ENCODE measurements at regions not wholly inside any gene's neighbourhood (a gene's known extent, or its start where the extent isn't known, plus 50 kb on each side); places are given as distances from the start of the nearest gene placed in this dataset.

GRCh38 chr3:35336601-35337000 is 302.7 kb upstream of the ARPP21 start:
- ChIA-PET CTCF (no interaction called here), POLR2A (ENCODE audit: unreplicated experiment) (no interaction called here)
- H3F3A ChIP-seq (ENCODE audit: insufficient read depth, low read depth), result no peaks in the 10 kb centered on the region
- no TSS peak for BruUV-seq (replicated peaks)
- H3K9me3 ChIP-seq (ENCODE audit: insufficient read depth, low read depth), result no peaks in the 10 kb centered on the region
- intact Hi-C loops (cut with micrococcal nuclease; ENCODE audit: unreplicated experiment), result no loop called here
- DNase-seq, result no peak
- no peaks in the 10 kb centered on the region for H3K9me2 ChIP-seq (ENCODE audit: insufficient read depth)
- H3K4me2 ChIP-seq, result no peak overlapping the region
- H4K20me1 ChIP-seq (ENCODE audit: insufficient read depth), result no peaks in the 10 kb centered on the region
- no peaks in the 10 kb centered on the region for H3K27me3 ChIP-seq (ENCODE audit: insufficient read depth, low read depth)
- no peak overlapping the region for H3K4me3 ChIP-seq
- H3K4me1 ChIP-seq (replicated peaks; ENCODE audit: insufficient read depth), result no peaks in the 10 kb centered on the region
- no peak for TF ChIP-seq EZH2 (IDR thresholded peaks at IDR 0.05; ENCODE audit: low read depth)
- no peak for TF ChIP-seq CTCF (conservative IDR thresholded peaks at IDR 0.05)
- H3K27ac ChIP-seq, result no peak overlapping the region
- H3K79me2 ChIP-seq (ENCODE audit: low read depth), result no peaks in the 10 kb centered on the region
- no peaks in the 10 kb centered on the region for H3K36me3 ChIP-seq (ENCODE audit: low read depth)
- H2AFZ ChIP-seq, result no peak overlapping the region

DNA sequence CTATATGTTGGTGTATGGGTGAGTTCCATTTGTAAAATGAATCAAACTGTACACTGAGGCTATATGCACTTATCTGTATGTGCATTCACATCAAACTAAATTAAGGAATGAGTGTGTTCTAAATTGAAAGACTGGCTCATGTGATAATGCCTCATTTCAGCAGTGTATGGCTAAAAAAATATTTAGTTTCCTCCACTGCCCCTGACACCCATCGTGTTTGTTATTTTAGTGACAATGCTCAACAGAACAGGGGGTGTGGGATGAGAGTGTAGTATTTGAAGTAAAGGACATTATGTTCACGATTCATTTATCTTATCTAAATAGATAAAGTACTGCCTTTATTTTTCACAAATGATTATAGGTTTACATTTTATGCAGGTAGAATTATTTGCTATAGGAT is 301.1 kb upstream of the ARPP21 start:
- Histone ChIP-seq H3K27ac (no peak overlapping the region), H3K9me2 (ENCODE audit: insufficient read depth) (no peaks in the 10 kb centered on the region), H3K4me2 (no peak overlapping the region), H3K4me3 (no peak overlapping the region), H3K27me3 (ENCODE audit: insufficient read depth, low read depth) (no peaks in the 10 kb centered on the region), H3K9me3 (ENCODE audit: insufficient read depth, low read depth) (no peaks in the 10 kb centered on the region), H3K36me3 (ENCODE audit: low read depth) (no peaks in the 10 kb centered on the region), H3K4me1 (replicated peaks; ENCODE audit: insufficient read depth) (no peaks in the 10 kb centered on the region), H3F3A (ENCODE audit: insufficient read depth, low read depth) (no peaks in the 10 kb centered on the region), H2AFZ (no peak overlapping the region), H3K79me2 (ENCODE audit: low read depth) (no peaks in the 10 kb centered on the region), H4K20me1 (ENCODE audit: insufficient read depth) (no peaks in the 10 kb centered on the region)
- intact Hi-C loops (cut with micrococcal nuclease; ENCODE audit: unreplicated experiment), result no loop called here
- TF ChIP-seq CTCF (conservative IDR thresholded peaks at IDR 0.05), result no peak
- TF ChIP-seq EZH2 (IDR thresholded peaks at IDR 0.05; ENCODE audit: low read depth), result no peak
- DNase-seq, result no peak
- POLR2A ChIA-PET (ENCODE audit: unreplicated experiment), result no interaction called here
- CTCF ChIA-PET, result no interaction called here
- no TSS peak for BruUV-seq (replicated peaks)

DNA sequence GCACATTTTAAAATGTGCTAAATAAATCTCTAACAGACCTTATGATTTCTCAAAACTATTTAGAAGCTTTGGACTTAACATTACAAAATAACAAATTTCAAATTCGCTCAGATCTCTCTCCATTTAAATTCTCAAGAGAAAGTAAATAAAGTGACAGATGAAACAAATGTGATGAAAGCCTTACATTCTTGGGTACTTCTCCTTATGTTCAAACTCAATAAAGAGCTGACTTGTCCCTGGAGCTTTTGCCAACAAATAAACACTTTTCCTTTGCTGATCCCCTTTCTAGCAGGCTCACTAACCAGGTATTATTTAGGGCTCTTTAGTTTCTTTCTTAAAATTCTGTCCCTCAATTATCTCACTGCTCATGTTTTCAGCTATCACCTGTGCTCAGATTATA is 259.1 kb upstream of the ARPP21 start:
- ChIA-PET CTCF (no interaction called here), POLR2A (ENCODE audit: unreplicated experiment) (no interaction called here)
- H3K79me2 ChIP-seq (ENCODE audit: low read depth), result no peaks in the 10 kb centered on the region
- no peak overlapping the region for H3K27ac ChIP-seq
- intact Hi-C loops (cut with micrococcal nuclease; ENCODE audit: unreplicated experiment), result no loop called here
- no peaks in the 10 kb centered on the region for H3K27me3 ChIP-seq (ENCODE audit: insufficient read depth, low read depth)
- H2AFZ ChIP-seq, result no peak overlapping the region
- no peaks in the 10 kb centered on the region for H3K4me1 ChIP-seq (replicated peaks; ENCODE audit: insufficient read depth)
- no peaks in the 10 kb centered on the region for H3K9me3 ChIP-seq (ENCODE audit: insufficient read depth, low read depth)
- TF ChIP-seq EZH2 (IDR thresholded peaks at IDR 0.05; ENCODE audit: low read depth), result no peak
- no peak for TF ChIP-seq CTCF (conservative IDR thresholded peaks at IDR 0.05)
- H3K9me2 ChIP-seq (ENCODE audit: insufficient read depth), result no peaks in the 10 kb centered on the region
- H3K36me3 ChIP-seq (ENCODE audit: low read depth), result no peaks in the 10 kb centered on the region
- H3F3A ChIP-seq (ENCODE audit: insufficient read depth, low read depth), result no peaks in the 10 kb centered on the region
- no peak overlapping the region for H3K4me2 ChIP-seq
- no peak overlapping the region for H3K4me3 ChIP-seq
- no peak for DNase-seq
- no peaks in the 10 kb centered on the region for H4K20me1 ChIP-seq (ENCODE audit: insufficient read depth)
- BruUV-seq (replicated peaks), result no TSS peak
